ENCODE measurements at regions not wholly inside any gene's neighbourhood (a gene's known extent, or its start where the extent isn't known, plus 50 kb on each side); places are given as distances from the start of the nearest gene placed in this dataset.

- H3K4me3 ChIP-seq: no peak overlapping the region
- no peak overlapping the region for H3K27ac ChIP-seq
- DNase-seq (ENCODE audit: low spot score): no peak
- TF ChIP-seq CTCF (IDR thresholded peaks at IDR 0.05): no peak
Measured at GRCh38 chr9:85344901-85345300, 396.9 kb downstream of the AGTPBP1 start.

GRCh38 chr9:85339338-85339737 is 402.4 kb downstream of the AGTPBP1 start:
- H3K27ac ChIP-seq: no peak overlapping the region
- DNase-seq (ENCODE audit: low spot score): no peak
- no peak for TF ChIP-seq CTCF (IDR thresholded peaks at IDR 0.05)
- H3K4me3 ChIP-seq: no peak overlapping the region

- no peak for DNase-seq (ENCODE audit: low spot score)
- no peak for TF ChIP-seq CTCF (IDR thresholded peaks at IDR 0.05)
- Histone ChIP-seq H3K4me3 (no peak overlapping the region), H3K27ac (no peak overlapping the region)
Measured at GRCh38 chr9:85334228-85334627, 407.5 kb downstream of the AGTPBP1 start.

GRCh38 chr9:85332487-85332886 is 409.3 kb downstream of the AGTPBP1 start:
- H3K4me3 ChIP-seq: no peak overlapping the region
- no peak overlapping the region for H3K27ac ChIP-seq
- no peak for DNase-seq (ENCODE audit: low spot score)
- no peak for TF ChIP-seq CTCF (IDR thresholded peaks at IDR 0.05)

- no peak for DNase-seq (ENCODE audit: low spot score)
- no peak overlapping the region for H3K4me3 ChIP-seq
- H3K27ac ChIP-seq: no peak overlapping the region
- TF ChIP-seq CTCF (IDR thresholded peaks at IDR 0.05): no peak
Measured at GRCh38 chr9:85331626-85332025, 410.1 kb downstream of the AGTPBP1 start.

- TF ChIP-seq CTCF (IDR thresholded peaks at IDR 0.05): no peak
- no peak overlapping the region for H3K4me3 ChIP-seq
- DNase-seq (ENCODE audit: low spot score): no peak
- no peak overlapping the region for H3K27ac ChIP-seq
Measured at GRCh38 chr9:85322592-85322991, 419.2 kb downstream of the AGTPBP1 start.

GRCh38 chr9:85321561-85321960 is 420.2 kb downstream of the AGTPBP1 start:
- DNase-seq (ENCODE audit: low spot score): no peak
- TF ChIP-seq CTCF (IDR thresholded peaks at IDR 0.05): no peak
- H3K4me3 ChIP-seq: no peak overlapping the region
- H3K27ac ChIP-seq: no peak overlapping the region
